ENCODE measurements at regions not wholly inside any gene's neighbourhood (a gene's known extent, or its start where the extent isn't known, plus 50 kb on each side); places are given as distances from the start of the nearest gene placed in this dataset.

DNA sequence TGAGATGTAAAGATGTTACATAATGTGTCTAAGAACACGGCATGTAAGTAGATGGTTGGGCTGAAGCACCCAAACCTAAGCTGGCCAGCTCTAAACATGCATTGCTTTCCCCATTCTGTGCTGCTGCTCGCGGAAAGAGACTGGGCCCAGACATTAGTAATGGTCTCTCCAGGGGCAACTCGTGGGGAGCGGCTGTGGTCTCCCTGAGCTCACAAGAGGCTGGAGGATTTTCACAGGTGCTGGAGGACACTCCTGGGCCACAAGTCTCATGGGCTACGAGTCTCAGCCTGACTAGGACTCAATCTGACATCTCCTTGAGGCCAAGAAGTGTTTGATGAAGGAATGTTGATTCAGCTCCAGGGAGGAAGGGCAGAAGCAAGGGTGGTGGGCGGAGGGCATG is 92.7 kb upstream of the PTCH1 start:
- Histone ChIP-seq H2BK20ac (ENCODE audit: low read depth, low read length) (no peak overlapping the region), H4K5ac (ENCODE audit: low read depth, low read length) (no peak overlapping the region), H3K18ac (ENCODE audit: low read depth, low read length) (no peak overlapping the region), H3K4me3 (ENCODE audit: insufficient read depth, low read depth, low read length) (no peak overlapping the region), H3K36me3 (ENCODE audit: control insufficient read depth, insufficient read depth, low read length) (no peaks in the 10 kb centered on the region), H2BK120ac (ENCODE audit: low read depth, low read length) (no peak overlapping the region), H3K4me1 (ENCODE audit: control insufficient read depth, insufficient read depth, low read length) (no peaks in the 10 kb centered on the region), H2BK15ac (ENCODE audit: low read depth, low read length) (no peak overlapping the region), H3K9me3 (ENCODE audit: control insufficient read depth, insufficient read depth, low read length) (peaks cover 6% of the 10 kb centered on the region; the same call in 1 of the 2 replicates), H3K9me1 (ENCODE audit: insufficient read depth, low read length) (no peaks in the 10 kb centered on the region), H3K27me3 (ENCODE audit: control insufficient read depth, insufficient read depth, low read length) (no peaks in the 10 kb centered on the region; the same call in 1 of the 2 replicates), H3K9ac (ENCODE audit: low read depth, low read length) (no peak overlapping the region), H4K20me1 (ENCODE audit: insufficient read depth, low read length) (no peaks in the 10 kb centered on the region), H2AFZ (replicated peaks; ENCODE audit: low read length, poor library complexity) (no peak overlapping the region), H3K4me2 (ENCODE audit: low read depth, low read length) (no peak overlapping the region), H2AK5ac (ENCODE audit: low read depth, low read length) (no peak overlapping the region), H3K4ac (ENCODE audit: low read depth, low read length) (no peak overlapping the region), H3K79me1 (ENCODE audit: low read depth in 1 of 2, low read length in 2 of 2) (no peaks in the 10 kb centered on the region), H3K56ac (ENCODE audit: extremely low read depth, insufficient read depth, low read length) (no peak overlapping the region), H2BK5ac (ENCODE audit: low read depth, low read length, poor library complexity, severe bottlenecking) (no peak overlapping the region), H3K23ac (ENCODE audit: low read depth, low read length) (no peak overlapping the region), H2AK9ac (replicated peaks; ENCODE audit: low read depth, low read length, poor library complexity) (no peak overlapping the region), H3K14ac (replicated peaks; ENCODE audit: low read depth, low read length) (no peak overlapping the region), H3K27ac (ENCODE audit: insufficient read depth, low read length) (no peak overlapping the region), H4K8ac (ENCODE audit: low read depth in 2 of 2, low read length in 2 of 2) (no peak overlapping the region), H4K91ac (ENCODE audit: insufficient read depth, low read depth, low read length) (no peak overlapping the region)
- intact Hi-C loops (cut with micrococcal nuclease) (no loop called here), dilution Hi-C loops (cut with HindIII; ENCODE audit: low sequenced_read_pairs, unreplicated experiment) (no loop called here), in situ Hi-C loops (cut with MboI; ENCODE audit: low sequenced_read_pairs) (no loop called here)
- 74% methylated on average over 3 of the region's 7 CpGs; no CpG with 5 or more reads in 1 of the 2 experiments for WGBS, 2 experiments (ENCODE audit: extremely low coverage in 2 of 2, insufficient read length in 1 of 2)
- ChIA-PET POLR2A (ENCODE audit: unreplicated experiment) (no interaction called here), CTCF (interaction anchor here (0.5 kb wide), 1 partner anchor 27 kb away, joined by 3 read pairs; no protein-coding TSS in a partner anchor)
- TF ChIP-seq RCOR1 (IDR thresholded peaks at IDR 0.05; ENCODE audit: insufficient replicate concordance, low read length) (no peak), CEBPB (IDR thresholded peaks at IDR 0.05; ENCODE audit: low read depth, low read length) (no peak), MXI1 (IDR thresholded peaks at IDR 0.05; ENCODE audit: borderline replicate concordance, low read depth, low read length) (no peak), BHLHE40 (IDR thresholded peaks at IDR 0.05; ENCODE audit: low read depth, low read length) (no peak), POLR2A (IDR thresholded peaks at IDR 0.05; ENCODE audit: low read depth, low read length) (no peak), CHD1 (IDR thresholded peaks at IDR 0.05; ENCODE audit: low read depth, low read length) (no peak), MAFK (IDR thresholded peaks at IDR 0.05; ENCODE audit: low read depth, low read length) (no peak), RFX5 (IDR thresholded peaks at IDR 0.05; ENCODE audit: low read depth, low read length) (no peak), RAD21 (IDR thresholded peaks at IDR 0.05; ENCODE audit: low read length) (no peak), NFE2L2 (IDR thresholded peaks at IDR 0.05; ENCODE audit: low read depth, low read length) (no peak), MAZ (IDR thresholded peaks at IDR 0.05; ENCODE audit: borderline replicate concordance, low read depth, low read length) (no peak), FOS (IDR thresholded peaks at IDR 0.05; ENCODE audit: low read depth, low read length) (no peak), SMC3 (IDR thresholded peaks at IDR 0.05; ENCODE audit: low read depth, low read length) (no peak)
- TF ChIP-seq, protein P1, sequence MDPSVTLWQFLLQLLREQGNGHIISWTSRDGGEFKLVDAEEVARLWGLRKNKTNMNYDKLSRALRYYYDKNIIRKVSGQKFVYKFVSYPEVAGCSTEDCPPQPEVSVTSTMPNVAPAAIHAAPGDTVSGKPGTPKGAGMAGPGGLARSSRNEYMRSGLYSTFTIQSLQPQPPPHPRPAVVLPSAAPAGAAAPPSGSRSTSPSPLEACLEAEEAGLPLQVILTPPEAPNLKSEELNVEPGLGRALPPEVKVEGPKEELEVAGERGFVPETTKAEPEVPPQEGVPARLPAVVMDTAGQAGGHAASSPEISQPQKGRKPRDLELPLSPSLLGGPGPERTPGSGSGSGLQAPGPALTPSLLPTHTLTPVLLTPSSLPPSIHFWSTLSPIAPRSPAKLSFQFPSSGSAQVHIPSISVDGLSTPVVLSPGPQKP (IDR thresholded peaks at IDR 0.05; ENCODE audit: borderline replicate concordance, low read depth, low read length), result no peak
- TF ChIP-seq, protein P2, sequence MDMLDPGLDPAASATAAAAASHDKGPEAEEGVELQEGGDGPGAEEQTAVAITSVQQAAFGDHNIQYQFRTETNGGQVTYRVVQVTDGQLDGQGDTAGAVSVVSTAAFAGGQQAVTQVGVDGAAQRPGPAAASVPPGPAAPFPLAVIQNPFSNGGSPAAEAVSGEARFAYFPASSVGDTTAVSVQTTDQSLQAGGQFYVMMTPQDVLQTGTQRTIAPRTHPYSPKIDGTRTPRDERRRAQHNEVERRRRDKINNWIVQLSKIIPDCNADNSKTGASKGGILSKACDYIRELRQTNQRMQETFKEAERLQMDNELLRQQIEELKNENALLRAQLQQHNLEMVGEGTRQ (IDR thresholded peaks at IDR 0.05; ENCODE audit: low read depth, low read length), result no peak
- TF ChIP-seq, protein P3, sequence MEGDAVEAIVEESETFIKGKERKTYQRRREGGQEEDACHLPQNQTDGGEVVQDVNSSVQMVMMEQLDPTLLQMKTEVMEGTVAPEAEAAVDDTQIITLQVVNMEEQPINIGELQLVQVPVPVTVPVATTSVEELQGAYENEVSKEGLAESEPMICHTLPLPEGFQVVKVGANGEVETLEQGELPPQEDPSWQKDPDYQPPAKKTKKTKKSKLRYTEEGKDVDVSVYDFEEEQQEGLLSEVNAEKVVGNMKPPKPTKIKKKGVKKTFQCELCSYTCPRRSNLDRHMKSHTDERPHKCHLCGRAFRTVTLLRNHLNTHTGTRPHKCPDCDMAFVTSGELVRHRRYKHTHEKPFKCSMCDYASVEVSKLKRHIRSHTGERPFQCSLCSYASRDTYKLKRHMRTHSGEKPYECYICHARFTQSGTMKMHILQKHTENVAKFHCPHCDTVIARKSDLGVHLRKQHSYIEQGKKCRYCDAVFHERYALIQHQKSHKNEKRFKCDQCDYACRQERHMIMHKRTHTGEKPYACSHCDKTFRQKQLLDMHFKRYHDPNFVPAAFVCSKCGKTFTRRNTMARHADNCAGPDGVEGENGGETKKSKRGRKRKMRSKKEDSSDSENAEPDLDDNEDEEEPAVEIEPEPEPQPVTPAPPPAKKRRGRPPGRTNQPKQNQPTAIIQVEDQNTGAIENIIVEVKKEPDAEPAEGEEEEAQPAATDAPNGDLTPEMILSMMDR (conservative IDR thresholded peaks at IDR 0.05; ENCODE audit: low read depth, low read length), result no peak
- no TSS peak for BruUV-seq (replicated peaks)
- ATAC-seq (ENCODE audit: low read depth), result no peak
- DNase-seq, result no peak
